CD4-positive, alpha-beta T cell treated with Interleukin-17A for 4 hours (primary cell): ENCODE measurements at regions not wholly inside any gene's neighbourhood (a gene's known extent, or its start where the extent isn't known, plus 50 kb on each side); places are given as distances from the start of the nearest gene placed in this dataset.

Experiments used
- DNase-seq: peaks from one replicate; pipeline ENCODE4 v3.0.0-alpha.2; 2020; ENCODE audit warnings: mixed read lengths

DNA sequence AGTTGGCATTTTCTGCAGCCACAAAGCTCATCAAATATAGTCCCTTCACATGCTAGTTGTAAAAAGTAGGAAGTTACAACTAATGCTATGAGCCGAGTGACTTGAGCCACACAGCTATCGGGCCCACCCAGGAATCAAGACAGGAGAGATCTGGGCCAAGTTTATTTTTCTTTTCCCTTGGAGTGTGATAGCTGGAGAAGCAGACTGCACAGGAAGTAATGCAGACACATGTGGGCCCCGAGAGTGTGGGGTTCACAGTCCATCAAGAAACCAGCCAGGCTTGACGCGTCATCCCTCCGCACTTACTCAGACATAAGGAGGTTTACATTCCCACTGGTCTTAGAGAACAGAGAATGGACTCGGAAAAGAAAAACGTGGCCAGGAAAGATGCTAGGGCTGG, 403.1 kb upstream of the CDH11 start:
- no peak for DNase-seq

- DNase-seq: no peak
Measured at GRCh38 chr16:65524231-65524630, 402.4 kb upstream of the CDH11 start.

DNA sequence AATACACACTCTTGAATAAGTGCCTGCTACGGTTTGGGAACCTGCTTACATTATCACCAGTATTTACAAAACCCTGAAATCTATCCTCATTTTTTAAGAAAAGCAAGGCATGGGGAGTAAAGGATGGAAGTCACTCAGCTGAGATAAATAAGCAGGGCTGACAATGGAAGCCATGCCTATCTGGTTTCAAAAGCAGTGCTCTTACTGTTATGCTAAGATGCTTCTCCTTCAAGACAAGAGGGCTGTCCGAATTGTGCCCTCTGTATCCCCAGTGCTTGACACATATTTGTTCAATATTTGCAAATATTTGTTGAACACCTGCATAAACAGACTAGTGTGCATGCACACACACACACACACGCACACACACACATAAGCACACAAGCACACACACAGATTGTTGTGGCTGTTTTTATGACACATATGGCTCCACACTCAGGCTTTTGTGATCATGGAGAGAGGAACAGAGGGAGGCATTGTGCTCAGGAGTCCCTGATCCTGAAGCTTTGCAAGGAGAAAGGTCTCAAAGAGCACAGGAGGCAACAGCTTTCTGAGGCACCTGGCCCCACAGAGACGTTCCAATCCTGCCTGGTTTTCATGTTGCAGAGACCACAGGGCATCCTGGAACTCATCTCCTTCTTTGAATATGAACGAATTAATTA, 401.6 kb upstream of the CDH11 start:
- DNase-seq: no peak

GRCh38 chr16:65522412-65522811, 400.5 kb upstream of the CDH11 start:
- no peak for DNase-seq

- no peak for DNase-seq
Measured at GRCh38 chr16:65521633-65522328, 399.9 kb upstream of the CDH11 start.

DNA sequence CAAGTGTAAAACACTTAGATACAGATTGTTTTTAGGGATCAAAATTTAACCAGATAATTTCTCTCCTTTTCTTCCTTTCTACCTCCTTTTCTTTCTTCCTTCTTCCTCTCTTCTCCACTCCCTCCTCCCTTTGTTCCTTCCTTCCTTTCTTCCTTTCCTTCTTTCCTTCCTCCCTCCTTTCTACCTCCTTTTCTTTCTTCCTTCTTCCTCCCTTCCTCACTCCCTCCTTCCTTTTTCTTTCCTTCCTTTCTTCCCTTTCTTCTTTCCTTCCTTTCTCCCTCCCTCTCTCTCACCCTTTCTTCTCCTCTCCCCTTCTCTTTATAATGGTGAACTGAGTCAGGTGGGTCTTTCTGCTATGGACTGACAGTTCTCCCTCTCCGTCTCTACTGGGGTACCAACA, 397.5 kb upstream of the CDH11 start:
- DNase-seq: no peak

GRCh38 chr16:65515193-65515592, 393.3 kb upstream of the CDH11 start:
- DNase-seq: no peak

- no peak for DNase-seq
Measured at GRCh38 chr16:65510850-65511249, 389.0 kb upstream of the CDH11 start.

DNA sequence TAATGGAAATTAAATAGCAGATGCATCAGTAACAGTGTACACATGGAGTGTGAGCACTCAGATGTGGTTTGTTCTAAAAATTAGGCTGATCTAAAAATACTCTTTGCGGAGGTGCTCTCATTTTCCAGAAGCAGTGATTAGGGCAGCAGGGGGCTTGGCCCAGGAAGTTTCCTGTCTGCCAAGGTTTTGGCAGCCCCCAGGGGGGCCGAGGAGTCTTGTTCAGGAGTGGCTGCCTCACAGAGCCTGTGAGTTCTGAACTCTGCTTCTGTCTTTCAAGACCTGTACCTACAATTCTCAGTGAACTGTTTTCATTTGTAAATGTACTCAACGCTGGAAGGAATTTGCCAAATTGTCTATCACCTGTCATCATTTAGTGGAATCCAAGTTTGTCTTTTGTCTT, 388.4 kb upstream of the CDH11 start:
- DNase-seq: no peak

DNA sequence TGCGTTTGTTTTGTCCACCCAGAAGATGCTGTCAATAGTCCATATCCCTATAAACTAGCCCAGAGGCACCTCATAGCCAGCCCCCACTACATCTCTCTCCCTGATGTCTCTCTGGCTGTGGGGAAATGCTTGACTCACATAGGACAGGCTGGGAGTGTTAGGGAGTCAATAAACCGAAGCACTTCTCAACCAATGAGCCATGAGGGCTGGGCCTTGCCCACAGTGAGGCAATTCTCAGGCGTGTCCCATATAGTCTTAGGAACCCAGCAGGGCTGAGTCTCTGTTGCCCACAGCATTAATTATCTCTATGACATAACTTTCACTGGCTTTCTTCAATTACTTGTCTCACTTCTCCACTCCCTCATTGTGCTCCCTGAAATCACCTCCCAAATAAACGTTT, 387.3 kb upstream of the CDH11 start:
- DNase-seq: no peak

DNA sequence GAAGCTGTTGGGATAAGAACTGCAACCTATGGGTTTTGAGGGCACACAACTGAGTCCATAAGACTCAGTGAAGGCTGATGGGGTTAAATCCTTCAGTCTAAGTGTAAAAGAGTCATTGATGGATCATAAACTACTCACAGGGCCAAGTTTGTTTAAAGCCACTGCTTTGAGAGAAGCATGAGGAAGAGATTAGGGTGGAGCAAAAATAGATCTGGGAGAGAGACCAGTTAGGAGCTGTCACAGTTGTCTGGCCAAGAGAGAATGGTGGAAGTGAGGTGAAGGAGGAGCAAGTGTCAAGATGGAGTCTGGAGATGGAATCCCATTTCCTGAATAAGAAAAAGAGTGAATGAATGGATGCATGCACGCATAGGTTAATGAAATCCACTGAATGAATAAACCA, 379.1 kb upstream of the CDH11 start:
- DNase-seq: no peak

DNA sequence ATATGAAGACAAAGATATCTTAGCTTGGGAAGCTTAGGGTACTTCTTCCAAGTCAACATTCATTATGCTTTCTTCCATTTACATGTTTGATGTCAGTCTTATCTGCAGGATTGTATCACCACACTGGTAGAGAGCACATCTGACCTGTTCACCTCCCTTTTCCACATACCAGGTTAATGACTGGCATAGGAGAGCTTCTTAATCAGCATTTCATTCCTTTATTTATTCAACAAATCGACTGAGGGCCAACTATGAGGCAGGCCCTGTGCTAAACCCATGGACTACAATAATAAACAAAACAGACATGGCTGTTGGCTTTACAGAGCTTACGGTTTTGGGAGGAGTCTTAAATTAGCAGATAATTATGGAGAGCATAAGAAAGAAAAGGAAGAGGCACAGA, 378.1 kb upstream of the CDH11 start:
- DNase-seq: no peak

- no peak for DNase-seq
Measured at GRCh38 chr16:65499566-65499965, 377.7 kb upstream of the CDH11 start.

DNA sequence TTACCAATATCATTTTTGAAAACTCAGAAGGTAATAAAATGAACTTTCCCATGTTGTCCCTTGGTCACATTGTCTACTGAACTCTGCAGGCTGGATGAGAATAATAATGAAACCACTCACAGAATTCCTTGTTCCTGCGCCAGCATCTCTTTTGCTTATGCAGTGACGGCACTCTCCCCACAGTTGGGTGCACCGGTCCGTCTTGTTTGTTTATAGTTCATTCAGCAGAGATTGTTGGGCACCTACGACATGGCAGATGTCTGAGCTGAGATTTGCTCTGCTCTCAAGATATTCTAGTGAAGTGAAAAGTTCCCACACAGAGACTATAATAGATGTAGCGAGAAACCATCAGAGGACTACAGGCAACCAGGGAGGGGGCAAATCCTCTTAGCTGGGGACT, 375.7 kb upstream of the CDH11 start:
- DNase-seq: no peak

DNA sequence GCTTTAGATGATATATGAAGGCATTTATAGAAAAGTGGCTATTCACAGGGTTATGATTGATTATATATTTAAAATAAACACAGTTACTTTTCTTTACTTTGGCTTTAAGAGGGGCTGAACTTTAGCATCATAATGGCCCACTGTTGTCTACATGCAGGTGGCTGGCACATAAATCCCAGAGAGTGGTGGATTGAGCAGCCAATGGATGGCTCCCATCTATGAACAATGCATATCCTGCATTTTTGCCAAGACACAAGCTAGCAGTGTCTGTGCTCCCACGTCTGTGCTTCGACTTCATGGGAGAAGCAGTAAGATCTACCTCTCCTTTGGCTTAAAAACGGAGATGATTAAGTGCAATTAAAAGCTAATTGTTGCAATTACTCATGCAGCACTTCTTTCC, 373.2 kb upstream of the CDH11 start:
- no peak for DNase-seq

DNA sequence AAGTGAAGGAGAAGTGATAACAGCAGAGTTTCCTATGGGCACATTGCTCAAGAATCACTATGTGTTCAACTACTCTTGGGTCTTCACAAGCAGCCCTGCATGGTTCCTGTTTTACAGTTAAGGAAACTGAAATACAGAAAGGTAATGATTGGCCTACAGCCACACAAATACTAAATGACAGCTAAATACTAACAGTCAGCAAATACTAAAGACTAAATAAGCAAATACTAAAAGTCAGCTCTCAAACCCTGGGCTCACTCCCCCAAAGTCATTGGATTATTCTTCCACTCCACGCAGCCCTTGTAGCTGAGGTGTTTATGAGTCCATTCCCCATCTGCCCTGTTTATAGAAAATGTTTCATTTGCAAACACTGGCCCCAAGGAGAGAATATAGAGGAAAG, 372.7 kb upstream of the CDH11 start:
- no peak for DNase-seq

DNA sequence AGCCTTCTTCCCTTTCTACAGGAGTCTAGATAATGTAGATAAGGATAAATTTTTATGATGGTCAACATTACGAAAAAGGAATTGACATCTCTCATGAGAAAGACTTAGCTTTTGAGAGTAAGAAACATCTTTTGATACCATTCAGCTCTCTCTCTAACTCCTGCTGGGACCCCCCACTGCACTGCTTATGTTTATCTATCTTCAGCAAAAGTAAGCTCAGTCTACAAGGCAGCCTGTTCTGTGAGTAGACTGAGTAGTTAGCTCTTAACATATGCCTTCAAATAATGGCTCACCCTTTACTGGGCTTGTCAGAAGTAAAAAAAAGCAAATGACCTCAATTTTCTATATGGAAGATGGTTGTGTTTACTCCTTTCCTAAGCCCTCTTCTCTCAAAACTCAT, 372.2 kb upstream of the CDH11 start:
- DNase-seq: no peak

GRCh38 chr16:65490286-65490685, 368.4 kb upstream of the CDH11 start:
- no peak for DNase-seq

GRCh38 chr16:65489531-65490023, 367.7 kb upstream of the CDH11 start:
- DNase-seq: no peak

- no peak for DNase-seq
Measured at GRCh38 chr16:65487231-65487630, 365.4 kb upstream of the CDH11 start.

DNA sequence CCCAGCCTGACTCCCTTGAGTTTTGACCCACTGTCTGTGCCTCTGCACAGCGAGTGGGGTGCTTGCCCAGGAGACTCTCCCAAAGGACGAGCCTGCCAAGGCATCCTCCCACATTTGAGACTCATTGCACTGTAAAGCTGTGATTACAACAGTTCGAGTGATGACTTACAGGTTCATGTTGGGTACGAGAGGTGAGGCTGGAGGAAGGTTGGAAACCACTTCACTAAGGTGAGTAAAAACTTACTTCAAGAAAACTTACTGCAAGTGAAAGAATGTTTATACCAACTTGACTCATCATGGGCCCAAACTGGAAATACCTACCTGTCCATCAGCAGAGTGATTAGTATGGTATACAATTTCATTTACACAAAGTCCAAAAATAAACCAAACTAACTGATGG, 360.1 kb upstream of the CDH11 start:
- DNase-seq: no peak

DNA sequence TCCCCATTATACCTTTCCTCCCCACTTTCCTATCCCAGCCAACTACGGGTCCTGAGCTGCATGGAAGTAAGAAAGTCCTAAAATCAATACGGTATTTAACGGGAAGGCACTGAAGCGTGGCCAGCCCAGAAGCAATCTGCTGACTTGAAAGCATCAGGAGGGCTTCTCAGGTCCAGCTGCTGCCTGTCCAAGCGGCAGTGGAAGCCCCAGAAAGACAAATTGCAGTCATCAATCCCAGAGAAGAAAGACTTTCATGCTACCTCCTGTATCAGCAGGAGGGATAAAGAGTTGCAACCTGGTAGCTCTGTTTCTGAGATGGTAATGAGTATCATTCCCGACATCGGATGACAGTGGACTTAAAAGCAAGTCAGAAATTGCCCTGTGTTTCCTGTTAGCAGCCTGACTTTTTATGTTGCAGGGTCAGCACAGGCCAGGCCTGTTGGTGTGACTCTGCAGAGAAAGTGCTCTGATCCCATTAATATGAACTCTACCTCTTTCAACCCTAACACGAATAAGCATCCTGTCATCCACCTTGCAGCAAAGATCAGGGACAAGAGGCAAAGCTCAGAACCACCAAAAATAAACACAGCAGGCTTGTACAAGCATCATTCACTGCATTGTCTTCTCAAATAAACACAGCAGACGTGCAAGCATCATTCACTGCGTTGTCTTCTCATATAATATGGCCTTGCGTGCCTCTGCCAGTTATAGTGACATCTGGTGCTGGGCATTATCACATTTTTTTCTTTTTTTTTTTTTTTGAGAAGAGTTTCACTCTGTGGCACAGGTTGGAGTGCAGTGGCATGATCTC, 358.6 kb upstream of the CDH11 start:
- no peak for DNase-seq

GRCh38 chr16:65476448-65476955, 354.6 kb upstream of the CDH11 start:
- no peak for DNase-seq

- DNase-seq: no peak
Measured at GRCh38 chr16:65473699-65474098, 351.8 kb upstream of the CDH11 start.
